ENCODE measurements at regions not wholly inside any gene's neighbourhood (a gene's known extent, or its start where the extent isn't known, plus 50 kb on each side); places are given as distances from the start of the nearest gene placed in this dataset.

- H3K27me3 ChIP-seq (ENCODE audit: control insufficient read depth, insufficient read depth, low read length) = no peaks in the 10 kb centered on the region
- no peak overlapping the region for H3K27ac ChIP-seq (ENCODE audit: low read depth, low read length)
- H3K36me3 ChIP-seq (ENCODE audit: control insufficient read depth, insufficient read depth, low read length) = no peaks in the 10 kb centered on the region
- H3K4me3 ChIP-seq (ENCODE audit: low read depth, low read length) = no peak overlapping the region
- H3K4me1 ChIP-seq (ENCODE audit: control insufficient read depth, insufficient read depth, low read length) = no peaks in the 10 kb centered on the region
- no peak overlapping the region for H3K9ac ChIP-seq (ENCODE audit: low read depth, low read length)
- H3K9me3 ChIP-seq (ENCODE audit: control insufficient read depth, insufficient read depth, low read length) = no peaks in the 10 kb centered on the region
Observed at GRCh38 chr12:87930033-87930432, 99.2 kb downstream of the C12orf50 start.

- Histone ChIP-seq H3K9me3 (ENCODE audit: control insufficient read depth, insufficient read depth, low read length) (no peaks in the 10 kb centered on the region), H3K4me1 (ENCODE audit: control insufficient read depth, insufficient read depth, low read length) (no peaks in the 10 kb centered on the region), H3K27ac (ENCODE audit: low read depth, low read length) (no peak overlapping the region), H3K4me3 (ENCODE audit: low read depth, low read length) (no peak overlapping the region), H3K9ac (ENCODE audit: low read depth, low read length) (no peak overlapping the region), H3K36me3 (ENCODE audit: control insufficient read depth, insufficient read depth, low read length) (no peaks in the 10 kb centered on the region), H3K27me3 (ENCODE audit: control insufficient read depth, insufficient read depth, low read length) (no peaks in the 10 kb centered on the region)
Observed at GRCh38 chr12:87929346-87929745, 99.9 kb downstream of the C12orf50 start.

GRCh38 chr12:87928031-87928430, 101.2 kb downstream of the C12orf50 start:
- Histone ChIP-seq H3K27me3 (ENCODE audit: control insufficient read depth, insufficient read depth, low read length) (no peaks in the 10 kb centered on the region), H3K9ac (ENCODE audit: low read depth, low read length) (no peak overlapping the region), H3K36me3 (ENCODE audit: control insufficient read depth, insufficient read depth, low read length) (no peaks in the 10 kb centered on the region), H3K4me1 (ENCODE audit: control insufficient read depth, insufficient read depth, low read length) (no peaks in the 10 kb centered on the region), H3K9me3 (ENCODE audit: control insufficient read depth, insufficient read depth, low read length) (no peaks in the 10 kb centered on the region), H3K4me3 (ENCODE audit: low read depth, low read length) (no peak overlapping the region), H3K27ac (ENCODE audit: low read depth, low read length) (no peak overlapping the region)

GRCh38 chr12:87925021-87925420, 104.2 kb downstream of the C12orf50 start:
- H3K4me1 ChIP-seq (ENCODE audit: control insufficient read depth, insufficient read depth, low read length) = no peaks in the 10 kb centered on the region
- no peak overlapping the region for H3K27ac ChIP-seq (ENCODE audit: low read depth, low read length)
- no peak overlapping the region for H3K4me3 ChIP-seq (ENCODE audit: low read depth, low read length)
- H3K9ac ChIP-seq (ENCODE audit: low read depth, low read length) = no peak overlapping the region
- H3K27me3 ChIP-seq (ENCODE audit: control insufficient read depth, insufficient read depth, low read length) = no peaks in the 10 kb centered on the region
- H3K9me3 ChIP-seq (ENCODE audit: control insufficient read depth, insufficient read depth, low read length) = no peaks in the 10 kb centered on the region
- H3K36me3 ChIP-seq (ENCODE audit: control insufficient read depth, insufficient read depth, low read length) = no peaks in the 10 kb centered on the region

- Histone ChIP-seq H3K4me1 (ENCODE audit: control insufficient read depth, insufficient read depth, low read length) (no peaks in the 10 kb centered on the region), H3K27me3 (ENCODE audit: control insufficient read depth, insufficient read depth, low read length) (no peaks in the 10 kb centered on the region), H3K9ac (ENCODE audit: low read depth, low read length) (no peak overlapping the region), H3K36me3 (ENCODE audit: control insufficient read depth, insufficient read depth, low read length) (no peaks in the 10 kb centered on the region), H3K4me3 (ENCODE audit: low read depth, low read length) (no peak overlapping the region), H3K27ac (ENCODE audit: low read depth, low read length) (no peak overlapping the region), H3K9me3 (ENCODE audit: control insufficient read depth, insufficient read depth, low read length) (no peaks in the 10 kb centered on the region)
Observed at GRCh38 chr12:87924149-87924548, 105.1 kb downstream of the C12orf50 start.

GRCh38 chr12:87923361-87923760, 105.8 kb downstream of the C12orf50 start:
- H3K27me3 ChIP-seq (ENCODE audit: control insufficient read depth, insufficient read depth, low read length) = no peaks in the 10 kb centered on the region
- H3K4me3 ChIP-seq (ENCODE audit: low read depth, low read length) = no peak overlapping the region
- H3K9me3 ChIP-seq (ENCODE audit: control insufficient read depth, insufficient read depth, low read length) = no peaks in the 10 kb centered on the region
- no peak overlapping the region for H3K27ac ChIP-seq (ENCODE audit: low read depth, low read length)
- no peak overlapping the region for H3K9ac ChIP-seq (ENCODE audit: low read depth, low read length)
- H3K4me1 ChIP-seq (ENCODE audit: control insufficient read depth, insufficient read depth, low read length) = no peaks in the 10 kb centered on the region
- H3K36me3 ChIP-seq (ENCODE audit: control insufficient read depth, insufficient read depth, low read length) = no peaks in the 10 kb centered on the region

- no peak overlapping the region for H3K27ac ChIP-seq (ENCODE audit: low read depth, low read length)
- H3K9ac ChIP-seq (ENCODE audit: low read depth, low read length) = no peak overlapping the region
- H3K9me3 ChIP-seq (ENCODE audit: control insufficient read depth, insufficient read depth, low read length) = no peaks in the 10 kb centered on the region
- no peaks in the 10 kb centered on the region for H3K27me3 ChIP-seq (ENCODE audit: control insufficient read depth, insufficient read depth, low read length)
- H3K4me1 ChIP-seq (ENCODE audit: control insufficient read depth, insufficient read depth, low read length) = no peaks in the 10 kb centered on the region
- no peak overlapping the region for H3K4me3 ChIP-seq (ENCODE audit: low read depth, low read length)
- H3K36me3 ChIP-seq (ENCODE audit: control insufficient read depth, insufficient read depth, low read length) = no peaks in the 10 kb centered on the region
Observed at GRCh38 chr12:87922736-87923135, 106.5 kb downstream of the C12orf50 start.

- H3K4me1 ChIP-seq (ENCODE audit: control insufficient read depth, insufficient read depth, low read length) = no peaks in the 10 kb centered on the region
- no peaks in the 10 kb centered on the region for H3K36me3 ChIP-seq (ENCODE audit: control insufficient read depth, insufficient read depth, low read length)
- H3K9ac ChIP-seq (ENCODE audit: low read depth, low read length) = no peak overlapping the region
- H3K27me3 ChIP-seq (ENCODE audit: control insufficient read depth, insufficient read depth, low read length) = no peaks in the 10 kb centered on the region
- H3K27ac ChIP-seq (ENCODE audit: low read depth, low read length) = no peak overlapping the region
- no peak overlapping the region for H3K4me3 ChIP-seq (ENCODE audit: low read depth, low read length)
- H3K9me3 ChIP-seq (ENCODE audit: control insufficient read depth, insufficient read depth, low read length) = no peaks in the 10 kb centered on the region
Observed at GRCh38 chr12:87921621-87922020, 107.6 kb downstream of the C12orf50 start.

- no peaks in the 10 kb centered on the region for H3K36me3 ChIP-seq (ENCODE audit: control insufficient read depth, insufficient read depth, low read length)
- H3K4me3 ChIP-seq (ENCODE audit: low read depth, low read length) = no peak overlapping the region
- no peaks in the 10 kb centered on the region for H3K27me3 ChIP-seq (ENCODE audit: control insufficient read depth, insufficient read depth, low read length)
- no peaks in the 10 kb centered on the region for H3K9me3 ChIP-seq (ENCODE audit: control insufficient read depth, insufficient read depth, low read length)
- H3K27ac ChIP-seq (ENCODE audit: low read depth, low read length) = no peak overlapping the region
- no peaks in the 10 kb centered on the region for H3K4me1 ChIP-seq (ENCODE audit: control insufficient read depth, insufficient read depth, low read length)
- H3K9ac ChIP-seq (ENCODE audit: low read depth, low read length) = no peak overlapping the region
Observed at GRCh38 chr12:87920139-87920538, 109.1 kb downstream of the C12orf50 start.

- Histone ChIP-seq H3K9ac (ENCODE audit: low read depth, low read length) (no peak overlapping the region), H3K27ac (ENCODE audit: low read depth, low read length) (no peak overlapping the region), H3K36me3 (ENCODE audit: control insufficient read depth, insufficient read depth, low read length) (no peaks in the 10 kb centered on the region), H3K4me3 (ENCODE audit: low read depth, low read length) (no peak overlapping the region), H3K27me3 (ENCODE audit: control insufficient read depth, insufficient read depth, low read length) (no peaks in the 10 kb centered on the region), H3K9me3 (ENCODE audit: control insufficient read depth, insufficient read depth, low read length) (no peaks in the 10 kb centered on the region), H3K4me1 (ENCODE audit: control insufficient read depth, insufficient read depth, low read length) (no peaks in the 10 kb centered on the region)
Observed at GRCh38 chr12:87901457-87901856, 127.7 kb downstream of the C12orf50 start.

- no peak overlapping the region for H3K27ac ChIP-seq (ENCODE audit: low read depth, low read length)
- H3K4me3 ChIP-seq (ENCODE audit: low read depth, low read length) = no peak overlapping the region
- no peaks in the 10 kb centered on the region for H3K36me3 ChIP-seq (ENCODE audit: control insufficient read depth, insufficient read depth, low read length)
- H3K27me3 ChIP-seq (ENCODE audit: control insufficient read depth, insufficient read depth, low read length) = no peaks in the 10 kb centered on the region
- no peaks in the 10 kb centered on the region for H3K4me1 ChIP-seq (ENCODE audit: control insufficient read depth, insufficient read depth, low read length)
- H3K9ac ChIP-seq (ENCODE audit: low read depth, low read length) = no peak overlapping the region
- H3K9me3 ChIP-seq (ENCODE audit: control insufficient read depth, insufficient read depth, low read length) = no peaks in the 10 kb centered on the region
Observed at GRCh38 chr12:87897662-87898061, 131.5 kb downstream of the C12orf50 start.

GRCh38 chr12:87883806-87884205, 145.4 kb downstream of the C12orf50 start:
- H3K9ac ChIP-seq (ENCODE audit: low read depth, low read length) = no peak overlapping the region
- H3K9me3 ChIP-seq (ENCODE audit: control insufficient read depth, insufficient read depth, low read length) = no peaks in the 10 kb centered on the region
- H3K4me1 ChIP-seq (ENCODE audit: control insufficient read depth, insufficient read depth, low read length) = no peaks in the 10 kb centered on the region
- H3K4me3 ChIP-seq (ENCODE audit: low read depth, low read length) = no peak overlapping the region
- H3K27me3 ChIP-seq (ENCODE audit: control insufficient read depth, insufficient read depth, low read length) = no peaks in the 10 kb centered on the region
- no peaks in the 10 kb centered on the region for H3K36me3 ChIP-seq (ENCODE audit: control insufficient read depth, insufficient read depth, low read length)
- H3K27ac ChIP-seq (ENCODE audit: low read depth, low read length) = no peak overlapping the region
